GM18907 (cell line): ENCODE measurements at regions not wholly inside any gene's neighbourhood (a gene's known extent, or its start where the extent isn't known, plus 50 kb on each side); places are given as distances from the start of the nearest gene placed in this dataset.
"Not testable (repeated sequence)": the region's sequence is repeated elsewhere in the genome, so short reads cannot be mapped to it uniquely, and the experiment has no call there.

Experiments used
- ATAC-seq: cut with Tn5 transposase; IDR thresholded peaks from one replicate; pipeline ENCODE4 v1.9.1; 2021; ENCODE audit warnings: mild to moderate bottlenecking, moderate library complexity; ENCODE audit not compliant: unreplicated experiment

- ATAC-seq: peak; percentile 65
Measured at GRCh38 chr3:72629191-72629631, 219.0 kb downstream of the SHQ1 start.

- ATAC-seq: no peak
Measured at GRCh38 chr3:72628065-72628464, 220.2 kb downstream of the SHQ1 start.

DNA sequence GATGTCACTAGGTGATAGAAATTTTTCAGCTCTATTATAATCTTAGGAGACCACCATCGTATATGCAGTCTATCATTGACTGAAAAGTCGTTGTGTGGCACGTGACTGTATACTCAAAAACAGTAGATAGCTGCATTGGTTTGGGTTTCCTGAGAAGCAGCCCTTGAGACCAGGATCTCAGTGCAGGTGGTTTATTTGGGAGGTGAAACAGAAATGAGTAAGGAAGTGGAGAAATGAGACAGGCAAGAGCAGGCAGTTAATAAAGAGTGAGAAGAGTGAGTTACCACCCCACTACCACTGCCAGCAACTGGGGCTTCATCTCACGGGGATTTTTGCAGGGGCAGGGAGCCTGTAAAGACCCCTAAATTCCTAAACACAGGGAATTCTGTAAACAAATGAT, 221.0 kb downstream of the SHQ1 start:
- ATAC-seq: no peak

- no peak for ATAC-seq
Measured at GRCh38 chr3:72625602-72626337, 222.5 kb downstream of the SHQ1 start.

DNA sequence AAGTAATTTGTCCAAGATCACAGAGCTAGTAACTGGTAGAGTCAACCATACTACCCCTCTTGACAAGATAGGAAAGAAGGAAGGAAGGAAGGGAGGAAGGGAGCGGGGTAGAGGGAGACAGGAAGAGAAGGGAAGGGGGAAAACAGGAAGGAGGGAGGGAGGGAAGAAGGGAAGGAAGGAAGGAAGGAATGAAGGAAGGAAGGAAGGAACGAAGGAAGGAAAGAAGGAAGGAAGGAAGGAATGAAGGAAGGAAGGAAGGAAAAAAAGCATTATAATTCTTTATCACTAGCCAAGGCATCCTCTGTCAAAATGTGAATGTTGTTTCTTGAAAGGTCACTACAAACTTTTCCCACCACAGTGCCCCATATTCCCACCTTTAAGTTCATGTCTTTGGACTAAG, 223.6 kb downstream of the SHQ1 start:
- no peak for ATAC-seq

GRCh38 chr3:72618739-72619138, 229.5 kb downstream of the SHQ1 start:
- no peak for ATAC-seq

DNA sequence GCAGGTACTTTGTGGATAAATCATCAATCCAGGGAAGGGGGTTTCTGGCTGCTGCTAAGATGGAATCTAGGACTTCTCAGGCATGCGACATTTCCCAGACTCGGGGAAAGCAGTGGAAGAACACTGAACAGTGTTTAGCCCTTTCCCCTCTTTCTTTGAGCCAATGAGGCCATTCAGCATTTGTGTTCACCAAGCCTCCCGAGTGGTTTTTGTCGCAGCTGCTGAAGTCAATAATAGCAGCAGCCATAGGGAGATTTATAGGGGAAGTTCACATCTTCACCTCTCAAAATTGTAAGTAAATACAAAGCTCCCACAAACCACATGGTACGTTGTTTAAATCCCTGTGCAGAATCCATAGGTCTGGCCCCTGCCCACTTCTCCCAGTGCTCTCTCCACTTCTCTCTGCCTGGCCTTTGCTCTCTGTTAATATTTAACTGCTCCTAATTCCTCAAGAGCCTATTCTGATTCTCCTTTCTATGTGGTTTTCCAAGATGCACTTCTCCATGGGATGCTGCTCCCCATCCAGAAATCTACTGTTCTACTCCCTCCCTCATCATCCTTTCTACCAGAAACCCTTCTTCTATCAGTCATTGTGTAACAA, 230.7 kb downstream of the SHQ1 start:
- no peak for ATAC-seq

DNA sequence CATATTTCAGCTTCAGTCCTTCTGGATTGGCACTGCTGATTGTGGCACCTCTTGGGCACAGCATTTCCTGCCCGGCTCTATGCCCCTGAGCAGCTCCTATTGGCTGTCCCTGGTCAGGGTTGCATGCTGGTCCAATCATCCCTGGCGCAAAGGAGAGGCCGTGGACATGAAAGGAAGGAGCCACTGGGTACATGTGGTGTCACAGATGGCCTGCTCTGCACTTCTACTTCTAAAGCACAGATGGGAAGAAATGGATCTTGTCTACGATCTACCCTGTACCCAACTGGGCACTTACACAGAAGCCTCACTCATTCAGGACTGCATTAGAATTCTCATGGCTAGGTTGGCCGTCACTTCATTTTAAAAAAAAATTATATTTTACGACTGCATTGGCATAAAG, 232.5 kb downstream of the SHQ1 start:
- no peak for ATAC-seq

- no peak for ATAC-seq
Measured at GRCh38 chr3:72615182-72615581, 233.1 kb downstream of the SHQ1 start.

DNA sequence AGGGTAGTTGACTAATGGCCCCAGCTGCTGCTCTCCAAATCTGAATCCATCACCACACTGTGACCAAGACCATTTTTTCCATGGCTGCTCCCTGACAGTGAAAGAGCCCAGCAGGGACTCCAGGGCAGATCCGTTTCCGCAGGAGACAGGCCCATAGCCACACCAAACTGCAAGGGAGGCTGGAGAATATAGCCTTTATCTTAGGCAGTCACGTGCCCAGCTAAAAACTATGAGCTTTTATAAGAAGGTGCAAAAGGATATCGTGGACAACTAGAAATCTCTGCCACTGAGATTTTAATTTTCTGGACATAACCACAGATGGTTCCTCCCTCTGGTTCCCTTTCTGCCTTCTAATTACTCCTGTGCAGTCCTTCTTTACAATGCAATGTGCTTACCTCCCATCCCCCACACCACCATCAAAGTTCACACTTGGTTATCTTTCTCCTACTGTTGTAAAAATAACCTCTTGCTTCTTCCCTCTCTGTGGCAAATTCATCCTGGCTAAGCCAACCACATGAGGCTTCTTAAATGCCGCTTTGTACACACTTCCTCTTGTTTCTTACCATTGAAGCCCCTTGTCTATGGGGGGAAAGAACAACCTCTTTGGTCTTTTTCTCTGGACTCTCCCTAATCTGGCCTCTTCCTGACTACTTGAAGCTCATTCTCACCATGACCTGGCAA, 233.7 kb downstream of the SHQ1 start:
- ATAC-seq: no peak

GRCh38 chr3:72613871-72614270, 234.4 kb downstream of the SHQ1 start:
- ATAC-seq: no peak

- not testable (repeated sequence) for ATAC-seq
Measured at GRCh38 chr3:72609114-72609513, 239.1 kb downstream of the SHQ1 start.

DNA sequence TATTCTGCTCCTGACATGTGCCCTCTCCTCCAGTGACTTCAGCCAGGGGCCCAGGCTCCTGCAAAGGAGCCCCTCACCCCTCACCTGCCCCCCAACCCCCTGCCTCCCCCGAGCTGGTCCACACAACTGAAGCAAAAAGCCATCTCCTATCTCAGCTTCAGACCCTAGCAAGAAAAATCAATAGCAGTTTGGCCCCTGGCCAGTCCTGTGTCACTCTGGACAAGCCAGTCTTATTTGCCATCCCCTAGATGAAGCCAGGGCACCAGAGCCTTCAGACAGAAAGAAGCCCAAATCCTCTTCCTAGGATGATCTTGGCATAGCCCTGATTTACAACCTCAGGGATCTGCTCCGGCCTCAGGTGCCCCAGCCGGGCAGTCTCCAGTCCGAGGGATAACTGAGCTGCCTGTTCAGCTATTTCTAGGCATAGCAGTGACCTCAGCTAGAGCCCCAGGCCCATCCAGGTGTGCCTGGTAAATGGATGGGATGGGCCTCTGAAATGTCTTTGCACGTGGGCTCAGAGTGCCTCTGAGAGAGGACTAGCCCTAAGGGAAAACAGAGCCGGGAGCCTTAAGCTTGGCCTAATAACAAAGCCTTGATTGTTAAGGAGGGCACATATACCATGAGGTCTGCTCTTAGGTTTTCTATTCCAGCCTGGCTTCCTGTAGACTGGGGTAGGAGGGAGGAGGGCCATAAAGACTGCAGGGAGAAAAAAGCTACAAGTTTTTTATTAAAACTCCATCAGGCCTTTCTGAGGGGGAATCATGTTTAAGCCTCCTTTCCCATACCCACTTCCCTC, 242.0 kb downstream of the SHQ1 start:
- no peak for ATAC-seq

- no peak for ATAC-seq
Measured at GRCh38 chr3:72604328-72604727, 243.9 kb downstream of the SHQ1 start.

DNA sequence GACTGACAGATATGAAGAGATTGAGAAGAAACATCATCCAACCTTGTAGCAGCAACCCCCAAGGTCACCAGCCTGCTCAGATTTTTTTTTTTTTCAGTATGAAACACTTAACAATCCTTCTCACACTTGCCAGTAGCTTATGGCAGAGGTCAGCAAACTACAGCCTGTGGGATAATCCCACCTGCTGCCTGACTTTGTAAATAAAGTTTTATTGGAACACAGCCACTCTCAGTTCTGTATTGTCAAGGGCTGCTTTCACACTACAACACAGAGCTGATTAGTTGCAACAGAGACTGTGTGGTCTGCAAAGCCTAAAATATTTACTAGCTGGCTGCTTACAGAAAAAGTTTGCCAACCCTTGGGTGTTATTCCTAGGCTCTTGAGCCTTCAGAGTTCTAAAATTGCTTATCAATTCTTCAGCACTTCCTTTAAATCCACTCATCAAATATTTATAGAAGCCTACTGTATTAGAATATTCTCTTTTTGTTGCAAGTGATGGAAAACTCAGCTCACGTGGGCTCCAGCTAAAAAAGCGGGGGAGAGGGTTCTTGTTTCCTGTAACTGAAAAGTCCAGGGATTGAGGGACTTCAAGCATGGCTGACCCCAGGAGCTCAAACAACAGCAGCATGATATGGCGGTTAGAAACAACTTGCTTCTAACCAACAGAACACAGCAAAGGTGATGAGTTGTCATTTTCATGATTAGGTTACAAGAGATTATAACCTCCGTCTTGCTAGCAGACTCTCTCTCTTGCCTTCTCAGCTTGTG, 246.1 kb downstream of the SHQ1 start:
- ATAC-seq: no peak

- no peak for ATAC-seq
Measured at GRCh38 chr3:72601060-72601459, 247.2 kb downstream of the SHQ1 start.

DNA sequence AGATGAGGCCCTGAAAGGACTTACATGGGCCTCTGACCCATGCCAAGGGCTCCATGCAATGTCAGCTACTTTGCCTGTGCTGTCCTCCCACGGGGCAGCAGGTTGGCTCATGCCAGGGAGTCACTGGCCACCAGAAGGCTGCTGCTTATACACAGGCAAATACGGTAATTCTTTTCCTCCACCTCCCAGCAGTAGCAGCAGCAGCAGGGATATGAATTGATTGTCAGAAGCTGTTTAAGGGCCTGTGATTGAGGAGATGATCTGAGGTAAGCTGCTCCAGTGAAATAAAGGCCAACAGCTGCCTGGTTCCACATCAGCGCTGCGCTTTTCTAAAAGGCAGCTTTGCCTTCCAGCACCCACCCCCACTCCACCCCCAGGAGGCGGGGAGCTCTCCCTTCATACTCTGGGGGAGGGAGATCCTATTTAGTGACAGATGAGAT, 250.5 kb downstream of the SHQ1 start:
- no peak for ATAC-seq

GRCh38 chr3:72597043-72597442, 251.2 kb downstream of the SHQ1 start:
- ATAC-seq: no peak

- ATAC-seq: no peak
Measured at GRCh38 chr3:72595927-72596610, 252.2 kb downstream of the SHQ1 start.

- no peak for ATAC-seq
Measured at GRCh38 chr3:72595376-72595775, 252.9 kb downstream of the SHQ1 start.
